ENCODE measurements at regions not wholly inside any gene's neighbourhood (a gene's known extent, or its start where the extent isn't known, plus 50 kb on each side); places are given as distances from the start of the nearest gene placed in this dataset.
"Not testable (repeated sequence)": the region's sequence is repeated elsewhere in the genome, so short reads cannot be mapped to it uniquely, and the experiment has no call there.

DNA sequence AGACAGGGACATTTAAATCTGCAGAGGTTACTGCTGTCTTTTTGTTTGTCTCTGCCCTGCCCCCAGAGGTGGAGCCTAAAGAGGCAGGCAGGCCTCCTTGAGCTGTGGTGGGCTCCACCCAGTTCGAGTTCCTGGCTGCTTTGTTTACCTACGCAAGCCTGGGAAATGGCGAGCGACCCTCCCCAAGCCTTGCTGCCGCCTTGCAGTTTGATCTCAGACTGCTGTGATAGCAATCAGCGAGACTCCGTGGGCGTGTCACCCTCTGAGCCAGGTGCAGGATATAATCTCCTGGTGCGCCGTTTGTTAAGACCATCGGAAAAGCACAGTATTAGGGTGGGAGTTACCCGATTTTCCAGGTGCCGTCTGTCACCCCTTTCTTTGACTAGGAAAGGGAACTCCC, 93.3 kb downstream of the ANKRD30BL start:
- TF ChIP-seq, protein P1, sequence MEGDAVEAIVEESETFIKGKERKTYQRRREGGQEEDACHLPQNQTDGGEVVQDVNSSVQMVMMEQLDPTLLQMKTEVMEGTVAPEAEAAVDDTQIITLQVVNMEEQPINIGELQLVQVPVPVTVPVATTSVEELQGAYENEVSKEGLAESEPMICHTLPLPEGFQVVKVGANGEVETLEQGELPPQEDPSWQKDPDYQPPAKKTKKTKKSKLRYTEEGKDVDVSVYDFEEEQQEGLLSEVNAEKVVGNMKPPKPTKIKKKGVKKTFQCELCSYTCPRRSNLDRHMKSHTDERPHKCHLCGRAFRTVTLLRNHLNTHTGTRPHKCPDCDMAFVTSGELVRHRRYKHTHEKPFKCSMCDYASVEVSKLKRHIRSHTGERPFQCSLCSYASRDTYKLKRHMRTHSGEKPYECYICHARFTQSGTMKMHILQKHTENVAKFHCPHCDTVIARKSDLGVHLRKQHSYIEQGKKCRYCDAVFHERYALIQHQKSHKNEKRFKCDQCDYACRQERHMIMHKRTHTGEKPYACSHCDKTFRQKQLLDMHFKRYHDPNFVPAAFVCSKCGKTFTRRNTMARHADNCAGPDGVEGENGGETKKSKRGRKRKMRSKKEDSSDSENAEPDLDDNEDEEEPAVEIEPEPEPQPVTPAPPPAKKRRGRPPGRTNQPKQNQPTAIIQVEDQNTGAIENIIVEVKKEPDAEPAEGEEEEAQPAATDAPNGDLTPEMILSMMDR (IDR thresholded peaks at IDR 0.05; ENCODE audit: low read depth, low read length, poor library complexity, severe bottlenecking) = not testable (repeated sequence)
- not testable (repeated sequence) for TF ChIP-seq EZH2phosphoT487 (IDR thresholded peaks at IDR 0.05; ENCODE audit: borderline replicate concordance, low read length)
